HL-60/S4 treated with retinoic acid at 250 ng/mL for 4 days and 3 days (cell line): ENCODE measurements at regions not wholly inside any gene's neighbourhood (a gene's known extent, or its start where the extent isn't known, plus 50 kb on each side); places are given as distances from the start of the nearest gene placed in this dataset.

Experiments
- in situ Hi-C: fragments of 300-500 bp; cut with MboI; formaldehyde crosslinking; loops from 2 replicates; pipeline ENCODE4 v1.7.0; 2022; ENCODE audit warnings: low sequenced_read_pairs

DNA sequence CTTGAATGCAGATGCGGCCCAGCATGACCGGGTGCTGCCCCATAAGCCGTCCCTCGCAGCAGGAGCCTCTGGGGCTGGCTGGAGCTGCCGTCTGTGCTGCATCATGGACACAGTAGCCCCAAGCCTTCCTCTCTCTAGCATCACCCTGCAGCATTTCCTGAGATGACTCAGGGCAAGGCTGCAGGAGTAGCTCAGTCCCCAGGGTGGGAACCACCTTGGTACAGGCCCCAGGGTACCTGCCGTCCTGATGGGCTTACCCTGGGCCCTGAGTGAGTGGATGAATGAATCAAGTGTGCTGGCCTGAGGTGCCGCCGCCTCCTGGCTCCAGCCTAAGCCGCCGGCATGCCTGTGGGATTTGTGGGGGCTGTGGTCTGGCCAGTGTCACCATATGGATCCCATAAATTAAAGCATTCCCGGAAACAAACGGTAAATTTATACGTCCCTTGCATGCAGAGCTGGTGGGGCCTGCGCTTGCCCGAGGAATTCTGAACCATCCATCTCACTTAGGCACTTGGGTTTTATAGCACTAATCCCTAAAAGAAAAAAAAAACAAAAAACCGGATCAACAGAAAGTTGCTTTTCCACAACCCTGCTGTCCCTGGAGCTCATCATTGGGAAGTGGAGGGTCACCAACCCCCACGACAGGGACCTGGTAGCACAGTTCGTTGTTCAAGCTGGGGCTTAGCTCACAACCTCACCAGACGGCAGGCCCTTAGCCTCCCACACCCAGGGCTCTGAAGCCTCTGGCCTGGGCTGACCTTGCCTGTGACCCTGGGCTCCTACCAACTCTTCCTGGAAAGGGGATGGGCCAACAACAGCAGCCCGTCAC is 242.6 kb upstream of the CIBAR2 start:
- in situ Hi-C loops, result no loop called here

DNA sequence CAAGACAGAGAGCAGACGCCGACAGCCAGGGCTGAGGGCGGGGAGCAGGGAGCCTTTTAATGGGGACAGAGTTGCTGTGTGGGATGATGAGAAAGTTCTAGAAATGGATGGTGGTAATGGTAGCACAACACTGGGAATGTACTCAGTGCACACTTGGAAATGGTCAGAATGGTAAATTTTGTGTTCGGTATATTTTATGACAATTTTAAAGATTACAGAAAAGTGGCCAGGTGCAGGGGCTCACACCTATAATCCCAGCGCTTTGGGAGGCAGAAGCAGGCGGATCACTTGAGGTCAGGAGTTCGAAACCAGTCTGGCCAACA is 243.2 kb upstream of the CIBAR2 start:
- in situ Hi-C loops, result no loop called here

DNA sequence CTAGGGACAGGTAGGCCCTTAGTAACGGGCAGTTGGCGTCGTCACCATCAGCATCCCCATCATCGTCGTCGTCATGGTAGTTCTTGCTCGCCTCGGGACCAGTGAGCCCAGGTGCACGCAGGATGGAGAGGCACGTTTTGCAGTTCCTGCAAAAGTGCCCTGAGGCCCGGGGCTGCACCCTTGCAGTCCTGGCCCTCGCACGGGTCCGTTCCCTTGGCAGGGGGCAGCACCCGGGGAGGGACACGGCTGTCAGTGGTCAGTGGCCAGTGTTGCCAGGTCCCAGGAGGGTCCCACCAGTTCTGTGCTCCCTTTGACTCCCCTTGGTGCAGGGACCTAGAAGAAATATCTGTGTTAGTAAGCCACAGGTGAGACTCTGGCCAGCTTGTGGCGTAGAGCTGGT is 243.9 kb upstream of the CIBAR2 start:
- in situ Hi-C loops, result no loop called here

DNA sequence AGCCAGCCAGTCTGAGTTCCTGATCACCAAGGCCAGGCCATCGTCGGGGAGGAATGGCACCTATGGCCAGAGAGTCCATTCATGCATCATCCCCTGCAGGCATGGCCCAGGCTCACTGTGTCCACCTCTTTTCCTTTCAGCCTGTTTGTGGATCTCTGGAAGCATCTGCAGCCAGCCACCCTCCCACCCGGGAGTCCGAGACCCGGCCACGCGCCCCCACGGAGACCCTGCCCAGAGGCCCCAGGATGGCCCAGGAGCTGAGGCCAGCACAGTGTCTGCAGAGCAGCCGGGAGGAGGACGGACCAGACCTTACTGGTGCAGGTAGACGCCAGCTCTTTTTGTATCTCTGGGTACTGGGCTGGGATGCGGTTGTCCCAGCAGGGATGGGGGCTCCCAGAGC is 245.1 kb upstream of the CIBAR2 start:
- in situ Hi-C loops, result no loop called here

DNA sequence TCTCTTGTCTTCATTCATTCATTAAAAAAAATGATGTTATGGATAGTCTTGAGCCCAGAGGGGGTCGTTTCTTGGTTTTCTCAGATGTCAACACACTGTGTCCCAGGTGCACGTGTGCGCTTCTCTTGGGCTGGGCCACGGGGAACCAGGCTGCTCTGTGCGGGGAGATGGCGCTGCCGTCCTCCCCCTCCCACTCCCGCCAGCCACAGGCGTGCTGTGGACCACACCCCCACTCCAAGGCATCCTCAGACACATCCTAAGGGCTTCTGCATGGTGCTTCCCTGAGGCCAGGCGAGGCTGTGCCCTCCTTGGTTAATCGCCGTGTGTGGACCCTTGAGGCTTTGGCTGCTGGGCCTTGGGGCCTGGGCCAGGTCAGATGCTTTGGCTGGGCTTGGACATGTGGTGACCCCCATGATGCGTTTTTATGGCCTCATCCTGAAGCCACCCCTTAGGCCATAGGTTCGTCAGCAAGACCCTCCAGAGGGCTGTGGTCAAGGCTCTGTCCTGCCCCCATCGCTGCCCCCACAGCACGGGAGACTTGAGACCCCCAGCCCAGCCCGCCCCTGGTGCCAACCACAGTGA is 245.7 kb upstream of the CIBAR2 start:
- in situ Hi-C loops, result no loop called here

DNA sequence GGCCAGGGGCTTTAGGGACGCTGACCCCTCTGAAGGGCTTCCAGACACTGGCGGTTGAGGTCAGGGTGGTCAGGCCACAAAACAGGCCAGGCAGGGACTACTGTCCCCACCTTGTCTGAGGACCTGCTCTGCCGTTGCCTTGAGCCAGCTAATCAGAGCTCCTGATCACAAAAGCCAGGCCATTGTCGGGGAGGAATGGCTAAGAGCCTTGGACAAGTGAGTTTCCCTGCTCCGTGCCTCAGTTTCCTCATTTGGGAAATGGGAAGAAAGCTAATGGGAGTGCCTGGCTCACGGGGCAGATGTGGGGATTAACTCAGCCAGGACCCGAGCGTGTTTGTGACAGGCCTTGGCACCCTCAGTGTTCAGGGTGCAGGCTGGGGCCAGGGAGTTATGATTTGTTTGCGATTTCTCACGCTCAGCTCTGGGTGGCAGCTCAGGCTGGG is 246.5 kb upstream of the CIBAR2 start:
- in situ Hi-C loops, result no loop called here

DNA sequence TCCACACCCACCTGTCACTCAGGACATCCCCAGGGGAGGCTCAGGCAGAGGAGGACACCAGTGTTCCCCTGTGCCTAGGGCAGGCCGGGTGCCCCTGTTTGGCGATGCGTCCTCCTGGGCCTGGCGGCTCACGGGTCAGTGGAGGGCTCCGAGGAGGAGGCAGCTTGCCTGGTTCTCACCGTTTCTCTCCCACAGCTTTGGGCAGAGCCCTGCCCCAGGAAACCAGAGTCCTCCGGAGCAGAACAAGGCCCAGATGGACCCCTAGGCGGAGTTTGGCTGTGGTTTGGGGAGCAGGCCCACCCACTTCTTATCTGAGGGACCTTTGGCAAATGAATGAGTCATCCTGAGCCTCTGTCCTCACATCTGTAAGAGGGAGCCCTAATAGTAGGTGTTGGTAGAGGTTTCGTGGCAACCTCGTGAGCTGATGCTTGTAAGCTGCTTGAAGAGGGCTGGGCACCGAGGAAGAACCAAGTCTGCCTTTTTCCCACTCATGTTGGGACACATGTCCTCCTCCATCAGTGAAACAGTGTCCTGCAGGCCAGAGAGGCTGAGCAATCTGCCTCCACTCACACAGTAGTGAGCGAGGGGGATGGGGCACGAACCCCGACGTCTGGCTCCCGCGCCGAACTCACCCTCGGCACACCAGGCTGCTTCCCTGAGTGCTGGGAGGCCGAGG is 247.0 kb upstream of the CIBAR2 start:
- in situ Hi-C loops, result no loop called here

DNA sequence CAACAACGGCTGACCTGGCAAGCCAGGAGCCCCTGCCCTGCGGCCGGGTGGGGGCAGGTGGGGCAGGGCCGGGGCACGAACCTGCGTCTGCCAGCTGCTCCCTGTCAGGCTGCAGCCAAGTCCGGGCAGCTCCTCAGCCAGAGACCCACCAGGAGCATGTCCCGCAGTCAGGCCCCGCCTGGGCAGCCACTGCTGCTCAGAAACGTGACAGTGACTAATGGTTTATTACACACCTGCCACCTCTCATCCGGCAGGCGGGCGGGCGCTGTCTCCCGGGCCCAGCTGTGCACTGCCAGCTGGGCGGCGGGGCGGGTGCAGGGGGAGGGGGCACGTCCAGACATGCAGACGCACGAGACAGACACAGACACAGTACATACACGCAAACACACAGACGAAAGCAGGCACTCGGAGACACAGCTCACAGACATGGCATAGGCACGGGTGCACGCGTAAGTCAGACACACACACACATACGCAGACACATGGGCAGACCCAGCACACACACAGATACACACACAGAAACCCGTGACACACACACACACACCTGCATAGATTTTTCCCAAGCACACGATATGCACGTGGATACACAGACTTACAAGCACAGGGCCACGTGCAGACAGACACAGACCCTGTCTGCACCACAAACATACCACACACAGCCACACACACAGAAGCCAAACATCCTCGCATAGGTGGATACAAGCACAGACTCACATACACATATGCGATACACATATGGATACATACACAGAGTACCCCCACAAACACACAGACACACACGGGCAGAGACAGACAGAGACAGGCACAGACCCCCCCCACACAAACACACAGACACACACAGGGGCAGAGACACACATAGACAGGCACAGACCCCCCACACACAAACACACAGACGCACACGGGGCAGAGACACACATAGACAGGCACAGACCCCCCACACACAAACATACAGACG is 248.3 kb upstream of the CIBAR2 start:
- in situ Hi-C loops, result no loop called here

DNA sequence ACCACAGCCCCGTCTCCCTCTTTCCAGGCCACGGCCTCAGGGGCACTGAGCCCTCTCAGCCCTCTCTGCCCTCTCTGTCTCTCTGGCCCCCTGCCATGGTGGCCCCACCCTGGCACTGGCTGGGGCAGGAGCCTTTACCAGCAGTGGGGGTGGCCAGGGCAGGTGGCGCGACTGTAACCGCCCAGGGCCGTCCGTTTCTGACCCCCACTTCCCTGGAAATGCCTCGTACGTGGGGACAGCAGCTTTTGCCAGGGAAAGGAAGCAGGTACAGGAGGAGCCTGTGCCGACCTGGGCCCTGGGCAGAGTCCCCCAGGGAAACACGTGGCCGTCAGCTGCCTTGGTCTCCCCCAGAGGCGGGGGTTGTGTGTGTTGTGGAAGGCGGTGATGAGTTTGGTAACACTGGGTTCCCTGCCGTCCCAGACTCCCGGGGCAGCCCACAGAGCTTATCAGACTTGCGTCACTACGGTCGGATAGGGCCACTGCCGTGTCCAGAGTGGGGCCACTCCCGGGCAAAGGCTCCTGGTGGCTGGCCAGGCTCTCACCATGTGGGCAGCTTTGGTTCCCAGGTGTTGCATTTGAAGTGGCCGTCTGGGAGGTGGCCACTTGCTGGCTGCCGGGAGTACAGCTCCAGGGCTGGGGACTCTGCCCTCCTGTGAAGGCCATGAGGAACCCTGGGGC is 249.3 kb upstream of the CIBAR2 start:
- in situ Hi-C loops, result no loop called here

DNA sequence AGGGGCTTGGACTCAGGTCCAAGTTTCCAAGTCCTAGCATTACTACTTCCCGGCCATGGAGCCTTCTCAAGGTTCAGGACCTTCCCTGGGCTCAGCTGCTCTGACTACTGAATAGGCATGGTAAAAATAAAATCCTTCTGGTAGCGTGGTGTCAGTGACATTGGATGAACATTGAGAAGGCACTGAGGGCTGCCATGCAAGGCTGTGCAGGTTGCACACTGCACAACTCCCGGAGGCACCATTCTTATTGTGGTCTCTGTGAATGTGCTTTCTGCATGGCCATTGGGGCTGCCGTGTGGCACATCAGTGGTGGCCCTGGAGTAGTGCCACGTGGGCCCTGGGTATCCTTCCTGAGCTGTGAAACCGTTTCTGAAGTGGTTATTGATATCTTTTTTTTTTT is 250.2 kb upstream of the CIBAR2 start:
- in situ Hi-C loops, result no loop called here

DNA sequence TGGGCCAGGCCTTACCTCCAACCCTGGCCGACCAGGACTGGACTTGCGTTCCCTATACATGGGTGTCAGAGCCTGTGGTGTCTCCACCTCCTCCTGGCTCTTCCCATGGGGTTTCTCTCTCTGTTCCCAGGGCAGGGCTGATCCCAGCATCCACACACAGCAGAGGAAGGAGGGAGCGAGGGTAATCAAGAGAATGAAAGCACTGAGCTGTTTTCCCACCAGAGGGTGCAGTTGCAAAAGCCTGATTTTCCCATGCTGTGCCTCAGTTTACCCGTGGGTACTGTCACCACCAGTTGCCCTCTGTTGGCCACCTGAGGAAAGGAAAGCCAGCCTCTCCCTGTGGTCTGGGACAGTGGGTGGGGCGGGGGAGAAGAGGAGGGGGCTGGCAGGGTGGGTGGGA is 249.7 kb upstream of the GSE1 start:
- in situ Hi-C loops, result no loop called here

DNA sequence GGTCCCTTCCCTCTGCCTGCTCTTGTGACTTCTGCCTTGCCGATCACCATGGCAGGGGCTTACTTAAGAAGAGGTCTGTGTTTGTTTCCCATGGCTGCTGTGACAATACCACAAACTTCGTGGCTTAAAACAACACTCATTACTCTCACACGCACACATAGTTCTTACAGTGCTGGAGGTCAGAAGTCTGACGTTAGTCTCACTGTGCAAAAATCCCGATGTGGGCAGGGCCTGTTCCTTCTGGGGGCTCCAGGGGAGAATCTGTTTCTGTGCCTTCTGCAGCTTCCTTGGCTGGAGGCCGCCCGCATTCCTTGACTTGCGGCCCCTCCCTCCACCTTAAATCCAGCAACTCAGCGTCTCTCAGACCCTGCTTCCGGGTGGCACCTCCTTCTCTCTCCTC is 249.2 kb upstream of the GSE1 start:
- in situ Hi-C loops, result no loop called here

DNA sequence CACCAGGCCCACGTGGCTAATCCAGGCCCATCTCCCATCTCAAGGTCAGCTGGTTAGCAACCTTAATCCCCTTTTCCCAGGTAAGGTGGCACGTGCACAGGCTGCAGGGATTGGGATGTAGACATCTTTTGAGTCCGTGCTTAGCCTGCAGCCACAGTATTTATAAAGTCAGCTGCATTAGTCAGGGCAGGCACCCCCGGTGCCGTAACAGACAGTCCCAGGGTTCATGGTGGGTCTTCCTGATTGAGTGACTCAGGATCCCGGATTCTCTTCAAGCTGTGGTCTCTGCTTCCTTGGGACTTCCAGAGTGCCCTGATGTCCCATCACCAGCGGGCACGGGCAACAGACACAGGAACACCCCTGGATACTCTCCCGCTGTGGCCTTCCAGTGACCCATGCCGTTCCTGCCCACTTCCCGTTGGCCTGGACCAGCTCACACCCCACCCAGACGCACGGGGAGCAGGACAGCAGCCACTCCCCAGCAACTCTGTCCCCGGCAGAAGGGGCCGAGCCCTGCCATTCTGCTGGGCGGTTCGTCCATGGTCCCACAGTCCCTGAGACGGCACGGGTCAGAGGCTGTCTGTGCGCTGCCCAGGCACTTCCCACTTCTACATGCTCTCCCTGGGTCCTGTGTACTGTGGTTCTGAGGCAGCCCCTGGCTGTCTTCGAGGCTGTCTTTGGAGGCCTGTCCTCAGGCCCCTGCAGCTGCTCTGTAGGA is 248.6 kb upstream of the GSE1 start:
- in situ Hi-C loops, result no loop called here

DNA sequence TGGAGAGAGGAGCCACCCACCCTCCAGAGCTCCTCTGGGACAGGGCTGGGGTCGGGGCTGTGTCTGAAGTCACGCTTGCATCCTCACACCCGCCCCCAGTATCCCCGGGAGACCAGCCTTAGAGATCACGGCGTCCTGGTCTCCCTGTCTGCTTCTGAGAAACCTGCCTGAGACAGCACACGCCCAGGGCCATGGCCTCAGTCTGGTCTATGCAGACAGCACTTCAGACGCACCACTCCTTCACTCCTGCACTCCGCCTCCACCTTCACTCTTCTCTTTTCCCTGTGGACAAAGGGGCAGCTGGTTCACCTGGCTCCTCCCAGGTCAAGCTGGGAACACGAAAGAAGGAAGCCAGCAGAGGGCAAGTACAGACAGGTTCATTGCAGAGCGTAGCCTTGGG is 248.0 kb upstream of the GSE1 start:
- in situ Hi-C loops, result no loop called here

DNA sequence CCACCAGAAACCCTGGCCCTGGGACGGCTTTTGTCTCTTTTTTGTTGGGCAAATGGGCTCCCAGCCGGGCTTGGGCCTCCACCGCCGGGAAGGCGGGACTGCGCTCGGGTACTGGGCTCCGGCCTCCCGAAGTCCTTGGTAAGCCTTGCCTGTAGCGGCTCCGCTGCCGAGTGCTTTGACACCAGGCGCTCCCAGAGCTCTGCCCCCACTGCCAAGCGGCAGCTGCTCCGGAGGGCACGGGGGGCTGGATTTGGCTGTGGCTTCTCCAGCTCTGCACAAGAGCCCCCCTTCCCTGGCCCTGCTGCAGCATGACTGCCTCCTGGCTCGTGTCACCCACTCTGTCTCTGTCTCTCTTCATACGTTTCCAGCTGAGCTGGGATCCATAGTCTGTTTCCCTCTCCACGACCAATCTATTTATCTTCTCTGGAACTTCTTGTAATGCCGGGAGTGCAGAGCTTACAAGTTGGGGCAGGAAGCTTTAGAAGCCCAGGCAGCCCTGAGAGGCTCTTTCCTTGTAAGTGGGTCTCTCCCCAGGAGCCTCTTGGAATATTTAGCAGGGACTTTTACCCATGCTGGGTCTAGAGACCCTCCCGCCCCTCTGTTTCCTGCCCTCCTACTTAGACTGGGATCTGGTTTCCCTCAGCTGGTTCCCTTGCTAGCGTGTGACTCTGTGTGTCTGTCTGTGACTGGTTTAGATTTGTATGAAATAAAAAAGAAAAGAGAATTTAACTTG is 246.9 kb upstream of the GSE1 start:
- in situ Hi-C loops, result no loop called here

DNA sequence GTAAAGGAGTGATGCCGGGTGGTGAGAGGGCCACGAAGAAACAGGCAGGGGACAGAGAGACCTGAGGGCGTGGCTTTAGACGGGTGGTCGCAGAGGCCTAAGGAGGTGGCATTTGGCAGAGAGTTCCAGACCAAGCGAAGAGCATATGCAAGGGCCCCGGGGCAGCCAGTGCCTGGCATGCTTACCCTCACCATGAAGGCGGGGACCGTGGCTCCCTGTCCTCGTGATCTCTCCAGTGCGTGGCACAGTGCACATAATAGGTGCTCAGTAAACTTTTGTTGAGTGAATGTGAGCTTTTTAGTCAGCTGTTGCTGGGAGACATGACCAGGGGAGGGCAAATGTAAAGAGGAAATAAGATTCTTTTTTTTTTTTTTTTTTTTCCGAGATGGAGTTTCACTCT is 245.6 kb upstream of the GSE1 start:
- in situ Hi-C loops, result no loop called here

DNA sequence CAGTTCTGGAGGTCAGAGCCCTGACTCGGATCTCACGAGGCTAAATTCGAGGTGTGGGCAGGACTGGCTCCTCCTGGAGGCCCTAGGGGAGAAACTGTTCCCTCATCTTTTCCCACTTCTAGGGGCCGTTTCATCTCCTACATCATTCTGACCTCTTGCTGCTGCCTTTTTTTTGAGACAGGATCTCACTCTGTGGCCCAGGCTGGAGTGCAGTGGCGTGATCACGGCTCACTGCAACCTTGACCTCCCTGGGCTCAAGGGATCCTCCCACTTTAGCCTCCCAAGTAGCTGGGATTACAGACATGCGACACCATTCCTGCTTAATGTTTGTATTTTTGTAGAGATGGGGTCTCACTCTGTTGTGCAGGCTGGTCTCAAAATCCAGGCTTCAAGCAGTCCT is 244.1 kb upstream of the GSE1 start:
- in situ Hi-C loops, result no loop called here

DNA sequence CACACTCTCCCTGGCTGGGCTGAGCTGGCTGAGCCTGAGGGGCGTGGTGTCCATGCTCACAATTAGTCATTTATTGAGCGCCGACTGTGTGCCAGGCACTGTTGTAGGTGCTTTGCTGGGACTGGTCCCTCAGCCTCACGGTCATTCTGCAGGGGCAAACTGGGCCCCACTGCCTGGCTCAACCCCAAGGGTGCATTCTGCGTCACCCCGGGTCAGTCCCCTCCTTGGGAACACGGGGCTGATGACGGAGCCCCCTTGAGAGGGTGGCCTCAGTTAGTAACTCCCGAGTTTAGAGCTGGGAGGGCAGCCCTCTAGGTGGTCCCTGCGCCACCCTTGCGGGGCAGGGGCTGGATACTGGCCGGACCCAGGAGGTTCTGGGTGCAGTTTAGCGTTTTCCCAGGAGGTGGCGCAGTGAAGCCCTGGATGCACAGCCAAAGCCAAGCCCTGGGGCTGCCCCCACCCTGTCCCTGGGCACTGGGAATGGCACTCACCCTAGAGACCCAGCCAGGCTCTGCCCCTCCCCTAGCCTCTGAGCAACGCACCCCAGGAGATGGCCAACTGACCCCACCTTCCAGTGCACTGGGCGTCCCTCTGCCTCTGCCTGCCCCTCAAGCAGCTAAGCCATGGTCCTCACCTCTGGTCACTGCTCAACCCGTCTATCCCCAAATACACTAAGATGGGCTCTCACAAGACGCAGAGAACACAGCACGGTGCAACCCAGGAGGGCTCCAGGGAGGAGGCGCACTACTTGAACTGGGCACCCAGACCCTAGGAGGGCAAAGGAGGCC is 243.2 kb upstream of the GSE1 start:
- in situ Hi-C loops, result no loop called here

DNA sequence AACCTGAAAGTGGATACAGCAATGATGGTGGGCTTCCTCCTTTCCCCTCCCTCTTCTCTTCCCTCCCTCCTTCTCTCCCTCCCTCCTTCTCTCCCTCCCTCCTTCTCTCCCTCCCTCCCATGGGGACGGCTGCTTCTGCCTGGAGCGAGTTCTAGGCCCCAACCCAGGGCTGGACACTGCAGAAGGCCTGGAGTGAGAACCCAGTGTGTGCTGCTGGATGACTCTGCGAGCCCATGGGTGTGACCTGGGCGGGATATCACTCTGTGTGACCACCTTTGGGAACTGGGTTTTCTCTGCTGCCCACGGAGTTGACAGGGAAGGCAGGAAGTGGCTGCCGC is 242.6 kb upstream of the GSE1 start:
- in situ Hi-C loops, result no loop called here
